WTC11 (cell line): ENCODE measurements at regions not wholly inside any gene's neighbourhood (a gene's known extent, or its start where the extent isn't known, plus 50 kb on each side); places are given as distances from the start of the nearest gene placed in this dataset.
A peak's percentile ranks its signal among the peaks of the same experiment; 100 is the strongest.

ENCODE experiments used
- ATAC-seq: fragments of 200-7000 bp; cut with Tn5 transposase; 2 replicates; pipeline ENCODE4 v1.10.0; 2021; ENCODE audit warnings: mild to moderate bottlenecking, moderate library complexity
- CTCF ChIA-PET: fragments of 300-600 bp; sonication (Branson Sonifier 250); formaldehyde crosslinking; loops from one replicate; lab custom pipeline; 2021; ENCODE audit warnings: antibody characterized with exemption; lab: Charles Lee
- POLR2A ChIA-PET: fragments of 350-600 bp; sonication (Branson Sonifier 250); formaldehyde crosslinking; loops from one replicate; lab custom pipeline; 2021; ENCODE audit warnings: antibody characterized with exemption; lab: Charles Lee
- DNase-seq: peaks from one replicate; pipeline ENCODE4 v3.0.0; 2021; ENCODE audit warnings: low spot score
- H3K27ac Mint-ChIP-seq: 2 replicates; pipeline ENCODE4 v1.8.0; 2021; ENCODE audit warnings: mixed read lengths
- H3K27me3 Mint-ChIP-seq: 2 replicates; pipeline ENCODE4 v1.8.0; 2021; ENCODE audit warnings: low read depth, mild to moderate bottlenecking, moderate library complexity, mixed read lengths
- H3K36me3 Mint-ChIP-seq: 2 replicates; pipeline ENCODE4 v1.8.0; 2021; ENCODE audit warnings: mixed read lengths
- H3K4me1 Mint-ChIP-seq: 2 replicates; pipeline ENCODE4 v1.8.0; 2022; ENCODE audit warnings: mixed read lengths
- H3K4me3 Mint-ChIP-seq: 2 replicates; pipeline ENCODE4 v1.8.0; 2021; ENCODE audit warnings: mild to moderate bottlenecking, moderate library complexity, mixed read lengths
- H3K9me3 Mint-ChIP-seq: 2 replicates; pipeline ENCODE4 v1.8.0; 2021; ENCODE audit warnings: mixed read lengths
- ATF3 ChIP-seq: sonication (generic); formaldehyde crosslinking; conservative IDR thresholded peaks from 2 replicates; pipeline ENCODE4 v1.8.1; 2022; ENCODE audit warnings: mild to moderate bottlenecking, missing genetic modification reagents
- ATF6 ChIP-seq: sonication (generic); formaldehyde crosslinking; IDR thresholded peaks from 2 replicates; pipeline ENCODE4 v1.8.1; 2023; ENCODE audit warnings: mild to moderate bottlenecking, missing genetic modification reagents
- CREB1 ChIP-seq: sonication (generic); formaldehyde crosslinking; IDR thresholded peaks from 2 replicates; pipeline ENCODE4 v1.8.0; 2023; ENCODE audit warnings: mild to moderate bottlenecking, missing genetic modification reagents
- ELF4 ChIP-seq: sonication (generic); formaldehyde crosslinking; IDR thresholded peaks from 2 replicates; pipeline ENCODE4 v1.8.1; 2022; ENCODE audit warnings: low read depth, mild to moderate bottlenecking, moderate library complexity, missing genetic modification reagents
- EMX1 ChIP-seq: fragments of 250-450 bp; sonication (Bioruptor Pico); IDR thresholded peaks from 2 replicates; pipeline ENCODE4 v1.8.0; 2021; ENCODE audit warnings: mild to moderate bottlenecking
- FOXJ3 ChIP-seq: sonication (generic); formaldehyde crosslinking; IDR thresholded peaks from 2 replicates; pipeline ENCODE4 v1.9.0; 2021; ENCODE audit warnings: missing genetic modification reagents, mild to moderate bottlenecking, borderline replicate concordance
- FOXK1 ChIP-seq: sonication (generic); formaldehyde crosslinking; IDR thresholded peaks from 2 replicates; pipeline ENCODE4 v1.8.0; 2022; ENCODE audit warnings: mild to moderate bottlenecking, moderate library complexity, missing genetic modification reagents
- GABPB1 ChIP-seq: sonication (generic); formaldehyde crosslinking; IDR thresholded peaks from 2 replicates; pipeline ENCODE4 v1.8.1; 2023; ENCODE audit warnings: mild to moderate bottlenecking, missing genetic modification reagents
- HMGA2 ChIP-seq: fragments of 250-450 bp; sonication (Bioruptor Pico); IDR thresholded peaks from 2 replicates; pipeline ENCODE4 v1.4.0; 2021; ENCODE audit warnings: mild to moderate bottlenecking, moderate library complexity
- IRF2 ChIP-seq: sonication (generic); formaldehyde crosslinking; IDR thresholded peaks from 2 replicates; pipeline ENCODE4 v1.8.0; 2022; ENCODE audit warnings: low read depth, missing genetic modification reagents, borderline replicate concordance
- KAT7 ChIP-seq: sonication (generic); formaldehyde crosslinking; IDR thresholded peaks from 2 replicates; pipeline ENCODE4 v1.8.1; 2023; ENCODE audit warnings: missing genetic modification reagents, mild to moderate bottlenecking, borderline replicate concordance
- PRRX2 ChIP-seq: fragments of 250-450 bp; sonication (Bioruptor Pico); IDR thresholded peaks from 2 replicates; pipeline ENCODE4 v1.8.0; 2021; ENCODE audit warnings: mild to moderate bottlenecking
- SMAD3 ChIP-seq: sonication (generic); formaldehyde crosslinking; IDR thresholded peaks from 2 replicates; pipeline ENCODE4 v1.8.0; 2022; ENCODE audit warnings: missing genetic modification reagents, mild to moderate bottlenecking, borderline replicate concordance
- USF2 ChIP-seq: sonication (generic); formaldehyde crosslinking; IDR thresholded peaks from 2 replicates; pipeline ENCODE4 v1.8.1; 2023; ENCODE audit warnings: mild to moderate bottlenecking, missing genetic modification reagents, moderate library complexity
- ZNF263 ChIP-seq: sonication (generic); formaldehyde crosslinking; IDR thresholded peaks from 2 replicates; pipeline ENCODE4 v1.8.1; 2022; ENCODE audit warnings: low read depth, mild to moderate bottlenecking, moderate library complexity, missing genetic modification reagents
- ZNF396 ChIP-seq: fragments of 250-450 bp; sonication (Bioruptor Pico); IDR thresholded peaks from 2 replicates; pipeline ENCODE4 v1.8.0; 2021; ENCODE audit warnings: mild to moderate bottlenecking, moderate library complexity, borderline replicate concordance
- ZNF423 ChIP-seq: fragments of 250-450 bp; sonication (Bioruptor Pico); IDR thresholded peaks from 2 replicates; pipeline ENCODE4 v2.1.2; 2022; ENCODE audit warnings: mild to moderate bottlenecking, moderate library complexity
- TF ChIP-seq, protein P1 (sequence below): sonication (generic); formaldehyde crosslinking; IDR thresholded peaks from 2 replicates; pipeline ENCODE4 v1.8.1; 2022; ENCODE audit warnings: low read depth, missing genetic modification reagents, borderline replicate concordance
- TF ChIP-seq, protein P2 (sequence below): fragments of 250-450 bp; sonication (Bioruptor Pico); conservative IDR thresholded peaks from 2 replicates; pipeline ENCODE4 v1.9.0; 2021; ENCODE audit warnings: mild to moderate bottlenecking
- TF ChIP-seq, protein P3 (sequence below): fragments of 250-450 bp; sonication (Bioruptor Pico); IDR thresholded peaks from 2 replicates; pipeline ENCODE4 v1.9.0; 2021; ENCODE audit warnings: mild to moderate bottlenecking
- TF ChIP-seq, protein P4 (sequence below): fragments of 250-450 bp; sonication (Bioruptor Pico); IDR thresholded peaks from 2 replicates; pipeline ENCODE4 v1.9.0; 2021; ENCODE audit warnings: moderate library complexity, mild to moderate bottlenecking, inconsistent platforms, borderline replicate concordance

DNA sequence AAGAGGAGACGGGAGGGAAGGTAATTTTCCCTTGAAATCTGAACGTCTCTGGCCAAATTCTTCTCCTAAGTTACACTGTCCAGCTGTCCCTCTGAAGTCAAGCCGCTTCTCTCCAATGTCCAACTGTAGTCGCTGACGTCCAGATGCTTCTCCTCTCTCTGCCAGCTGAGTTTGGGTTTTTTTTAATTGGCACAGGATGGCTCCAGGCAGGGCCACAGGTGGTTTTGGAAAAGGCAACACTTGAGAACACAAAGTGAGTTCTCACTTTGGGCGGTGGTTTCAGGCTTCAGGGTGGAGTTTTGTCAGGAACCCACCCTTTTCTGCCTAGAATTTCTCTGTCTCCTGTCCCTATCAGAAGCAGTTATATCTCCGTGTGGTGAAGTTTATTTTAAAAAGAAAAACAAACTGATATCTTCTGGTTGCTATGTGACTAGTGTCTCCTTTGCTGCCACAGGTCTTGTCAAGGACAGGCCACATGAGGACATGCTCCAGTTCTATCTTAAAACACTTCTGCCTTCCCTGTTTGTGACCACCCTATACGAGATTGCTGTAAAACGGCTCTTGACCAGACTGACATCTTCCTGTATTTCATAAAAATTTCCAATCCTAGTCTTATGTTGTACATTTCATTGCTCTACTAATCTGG, 472.3 kb upstream of the ADGRL4 start (continued):
- TF ChIP-seq ELF4 (CRISPR knock-in tag) (no peak), ZNF396 (CRISPR knock-in tag) (no peak), PRRX2 (CRISPR knock-in tag) (0 out of 2 replicates have a peak, but pooled peaks have one; percentile 2), EMX1 (CRISPR knock-in tag) (peak; percentile 29; the same call in 1 of the 2 replicates), GABPB1 (CRISPR knock-in tag) (no peak), HMGA2 (no peak), ZNF423 (CRISPR knock-in tag) (no peak), IRF2 (CRISPR knock-in tag) (no peak), USF2 (CRISPR knock-in tag) (no peak), CREB1 (CRISPR knock-in tag) (no peak), ATF3 (no peak), ZNF263 (CRISPR knock-in tag) (no peak), SMAD3 (CRISPR knock-in tag) (no peak), FOXK1 (CRISPR knock-in tag) (no peak), KAT7 (CRISPR knock-in tag) (no peak)
- TF ChIP-seq, protein P1, sequence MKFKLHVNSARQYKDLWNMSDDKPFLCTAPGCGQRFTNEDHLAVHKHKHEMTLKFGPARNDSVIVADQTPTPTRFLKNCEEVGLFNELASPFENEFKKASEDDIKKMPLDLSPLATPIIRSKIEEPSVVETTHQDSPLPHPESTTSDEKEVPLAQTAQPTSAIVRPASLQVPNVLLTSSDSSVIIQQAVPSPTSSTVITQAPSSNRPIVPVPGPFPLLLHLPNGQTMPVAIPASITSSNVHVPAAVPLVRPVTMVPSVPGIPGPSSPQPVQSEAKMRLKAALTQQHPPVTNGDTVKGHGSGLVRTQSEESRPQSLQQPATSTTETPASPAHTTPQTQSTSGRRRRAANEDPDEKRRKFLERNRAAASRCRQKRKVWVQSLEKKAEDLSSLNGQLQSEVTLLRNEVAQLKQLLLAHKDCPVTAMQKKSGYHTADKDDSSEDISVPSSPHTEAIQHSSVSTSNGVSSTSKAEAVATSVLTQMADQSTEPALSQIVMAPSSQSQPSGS (CRISPR knock-in tag) = no peak
- TF ChIP-seq, protein P2, sequence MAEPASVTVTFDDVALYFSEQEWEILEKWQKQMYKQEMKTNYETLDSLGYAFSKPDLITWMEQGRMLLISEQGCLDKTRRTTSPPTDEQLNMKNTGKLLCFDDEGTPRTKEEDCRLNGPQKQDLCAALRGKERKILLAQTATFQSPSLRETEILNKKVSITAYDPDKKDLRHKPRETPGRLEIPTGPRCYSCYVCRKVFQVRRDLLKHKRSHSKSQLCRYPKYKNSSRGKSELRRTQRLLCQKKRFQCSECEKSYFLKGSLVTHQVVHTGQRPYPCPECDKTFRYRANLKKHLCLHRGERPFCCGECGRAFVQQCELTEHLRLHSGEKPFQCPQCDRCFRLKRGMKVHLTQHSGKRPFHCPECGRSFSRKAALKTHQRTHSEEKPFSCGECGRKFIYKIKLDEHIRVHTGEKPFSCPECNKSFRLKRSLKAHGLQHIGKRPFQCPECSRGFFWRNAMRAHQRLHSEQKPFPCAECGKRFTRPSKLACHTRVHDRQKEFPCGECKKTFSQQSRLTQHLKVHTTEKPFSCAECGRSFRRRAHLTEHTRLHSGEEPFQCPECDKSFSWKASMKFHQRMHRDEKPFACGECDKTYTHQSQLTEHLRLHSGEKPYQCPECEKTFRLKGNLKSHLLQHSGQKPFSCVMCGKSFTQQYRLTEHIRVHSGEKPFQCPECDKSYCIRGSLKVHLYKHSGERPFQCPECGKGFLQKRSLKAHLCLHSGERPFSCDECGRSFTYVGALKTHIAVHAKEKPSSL (CRISPR knock-in tag) = 0 out of 2 replicates have a peak, but pooled peaks have one; percentile 27
- TF ChIP-seq, protein P3, sequence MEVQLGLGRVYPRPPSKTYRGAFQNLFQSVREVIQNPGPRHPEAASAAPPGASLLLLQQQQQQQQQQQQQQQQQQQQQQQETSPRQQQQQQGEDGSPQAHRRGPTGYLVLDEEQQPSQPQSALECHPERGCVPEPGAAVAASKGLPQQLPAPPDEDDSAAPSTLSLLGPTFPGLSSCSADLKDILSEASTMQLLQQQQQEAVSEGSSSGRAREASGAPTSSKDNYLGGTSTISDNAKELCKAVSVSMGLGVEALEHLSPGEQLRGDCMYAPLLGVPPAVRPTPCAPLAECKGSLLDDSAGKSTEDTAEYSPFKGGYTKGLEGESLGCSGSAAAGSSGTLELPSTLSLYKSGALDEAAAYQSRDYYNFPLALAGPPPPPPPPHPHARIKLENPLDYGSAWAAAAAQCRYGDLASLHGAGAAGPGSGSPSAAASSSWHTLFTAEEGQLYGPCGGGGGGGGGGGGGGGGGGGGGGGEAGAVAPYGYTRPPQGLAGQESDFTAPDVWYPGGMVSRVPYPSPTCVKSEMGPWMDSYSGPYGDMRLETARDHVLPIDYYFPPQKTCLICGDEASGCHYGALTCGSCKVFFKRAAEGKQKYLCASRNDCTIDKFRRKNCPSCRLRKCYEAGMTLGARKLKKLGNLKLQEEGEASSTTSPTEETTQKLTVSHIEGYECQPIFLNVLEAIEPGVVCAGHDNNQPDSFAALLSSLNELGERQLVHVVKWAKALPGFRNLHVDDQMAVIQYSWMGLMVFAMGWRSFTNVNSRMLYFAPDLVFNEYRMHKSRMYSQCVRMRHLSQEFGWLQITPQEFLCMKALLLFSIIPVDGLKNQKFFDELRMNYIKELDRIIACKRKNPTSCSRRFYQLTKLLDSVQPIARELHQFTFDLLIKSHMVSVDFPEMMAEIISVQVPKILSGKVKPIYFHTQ (CRISPR knock-in tag) = peak; percentile 68; the same call in 1 of the 2 replicates

DNA sequence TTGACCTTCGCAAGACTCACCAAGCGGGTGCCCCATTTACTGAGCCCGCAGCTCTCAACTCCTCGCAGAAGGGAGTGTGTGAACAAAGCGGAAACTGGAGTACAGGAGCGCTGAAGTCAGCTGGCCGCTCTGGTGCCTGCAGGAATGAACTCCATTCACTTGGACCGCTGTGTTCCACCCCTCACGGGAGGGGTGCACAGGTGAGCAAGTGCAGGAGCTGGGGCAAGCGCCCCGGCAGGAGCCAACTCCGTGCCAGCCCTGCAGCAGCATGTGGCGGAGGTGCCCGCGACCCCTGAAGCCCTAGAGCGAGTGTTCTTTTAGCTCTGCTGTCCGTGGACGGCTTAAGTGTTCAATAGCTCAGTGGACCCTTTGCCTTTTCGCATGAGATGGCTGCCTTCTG, 471.6 kb upstream of the ADGRL4 start:
- H3K36me3 Mint-ChIP-seq = peaks cover 33% of the 10 kb centered on the region
- TF ChIP-seq ATF6 (no peak), FOXJ3 (CRISPR knock-in tag) (no peak), CREB1 (CRISPR knock-in tag) (no peak)
- TF ChIP-seq, protein P2 (CRISPR knock-in tag) = no peak
- TF ChIP-seq, protein P4, sequence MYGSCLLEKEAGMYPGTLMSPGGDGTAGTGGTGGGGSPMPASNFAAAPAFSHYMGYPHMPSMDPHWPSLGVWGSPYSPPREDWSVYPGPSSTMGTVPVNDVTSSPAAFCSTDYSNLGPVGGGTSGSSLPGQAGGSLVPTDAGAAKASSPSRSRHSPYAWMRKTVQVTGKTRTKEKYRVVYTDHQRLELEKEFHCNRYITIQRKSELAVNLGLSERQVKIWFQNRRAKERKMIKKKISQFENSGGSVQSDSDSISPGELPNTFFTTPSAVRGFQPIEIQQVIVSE = no peak
- no peaks in the 10 kb centered on the region for H3K27me3 Mint-ChIP-seq
- H3K9me3 Mint-ChIP-seq = peaks cover 17% of the 10 kb centered on the region
- no peak overlapping the region for H3K4me3 Mint-ChIP-seq
- no peak for DNase-seq
- POLR2A ChIA-PET = interaction anchor here (0.7 kb wide), 1 partner anchor 492 kb away, joined by 3 read pairs; no protein-coding TSS in a partner anchor
- peaks cover 40% of the 10 kb centered on the region for H3K4me1 Mint-ChIP-seq
- CTCF ChIA-PET = no interaction called here
- no peak overlapping the region for H3K27ac Mint-ChIP-seq
- ATAC-seq = peak; percentile 51
